ENCODE measurements at regions not wholly inside any gene's neighbourhood (a gene's known extent, or its start where the extent isn't known, plus 50 kb on each side); places are given as distances from the start of the nearest gene placed in this dataset.
A peak's percentile ranks its signal among the peaks of the same experiment; 100 is the strongest.

GRCh38 chr10:94186722-94187121, 176.0 kb downstream of the NOC3L start:
- DNase-seq = no peak

GRCh38 chr10:94192333-94192732, 170.4 kb downstream of the NOC3L start:
- TF ChIP-seq, protein P1, sequence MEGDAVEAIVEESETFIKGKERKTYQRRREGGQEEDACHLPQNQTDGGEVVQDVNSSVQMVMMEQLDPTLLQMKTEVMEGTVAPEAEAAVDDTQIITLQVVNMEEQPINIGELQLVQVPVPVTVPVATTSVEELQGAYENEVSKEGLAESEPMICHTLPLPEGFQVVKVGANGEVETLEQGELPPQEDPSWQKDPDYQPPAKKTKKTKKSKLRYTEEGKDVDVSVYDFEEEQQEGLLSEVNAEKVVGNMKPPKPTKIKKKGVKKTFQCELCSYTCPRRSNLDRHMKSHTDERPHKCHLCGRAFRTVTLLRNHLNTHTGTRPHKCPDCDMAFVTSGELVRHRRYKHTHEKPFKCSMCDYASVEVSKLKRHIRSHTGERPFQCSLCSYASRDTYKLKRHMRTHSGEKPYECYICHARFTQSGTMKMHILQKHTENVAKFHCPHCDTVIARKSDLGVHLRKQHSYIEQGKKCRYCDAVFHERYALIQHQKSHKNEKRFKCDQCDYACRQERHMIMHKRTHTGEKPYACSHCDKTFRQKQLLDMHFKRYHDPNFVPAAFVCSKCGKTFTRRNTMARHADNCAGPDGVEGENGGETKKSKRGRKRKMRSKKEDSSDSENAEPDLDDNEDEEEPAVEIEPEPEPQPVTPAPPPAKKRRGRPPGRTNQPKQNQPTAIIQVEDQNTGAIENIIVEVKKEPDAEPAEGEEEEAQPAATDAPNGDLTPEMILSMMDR (IDR thresholded peaks at IDR 0.05) = no peak
- TF ChIP-seq POLR2AphosphoS5 (IDR thresholded peaks at IDR 0.05) (no peak), POLR2A (IDR thresholded peaks at IDR 0.05) (no peak), EP300 (IDR thresholded peaks at IDR 0.05) (no peak)
- Histone ChIP-seq H3K4me1 (no peaks in the 10 kb centered on the region), H3K36me3 (no peaks in the 10 kb centered on the region), H3K27ac (no peak overlapping the region), H3K27me3 (no peaks in the 10 kb centered on the region), H3K4me3 (no peak overlapping the region), H3K9me3 (no peaks in the 10 kb centered on the region)
- DNase-seq (no peak), ATAC-seq (ENCODE audit: low FRiP score in 2 of 2) (no peak)
- WGBS, 2 donors = 83 to 86% methylated on average over 3 of the region's 3 CpGs

More at GRCh38 chr10:94186722-94187121, 176.0 kb downstream of the NOC3L start:
- H3K36me3 ChIP-seq = no peaks in the 10 kb centered on the region
- H3K27ac ChIP-seq = no peak overlapping the region
- no peak for ATAC-seq (ENCODE audit: low FRiP score in 2 of 2)
- H3K27me3 ChIP-seq = no peaks in the 10 kb centered on the region
- no peak for TF ChIP-seq EP300 (IDR thresholded peaks at IDR 0.05)
- TF ChIP-seq, protein P1 (IDR thresholded peaks at IDR 0.05) = no peak
- TF ChIP-seq POLR2A (IDR thresholded peaks at IDR 0.05) = no peak
- TF ChIP-seq POLR2AphosphoS5 (IDR thresholded peaks at IDR 0.05) = no peak
- H3K4me1 ChIP-seq = no peaks in the 10 kb centered on the region
- no peaks in the 10 kb centered on the region for H3K9me3 ChIP-seq
- WGBS, 2 donors = 79 to 81% methylated on average over 2 of the region's 2 CpGs
- H3K4me3 ChIP-seq = no peak overlapping the region

- 75 to 86% methylated on average over 1 of the region's 1 CpG for WGBS, 2 donors
- H3K4me3 ChIP-seq = no peak overlapping the region
- DNase-seq = no peak
- H3K4me1 ChIP-seq = no peaks in the 10 kb centered on the region
- no peak overlapping the region for H3K27ac ChIP-seq
- no peaks in the 10 kb centered on the region for H3K27me3 ChIP-seq
- TF ChIP-seq, protein P1 (IDR thresholded peaks at IDR 0.05) = no peak
- TF ChIP-seq EP300 (IDR thresholded peaks at IDR 0.05) = no peak
- no peak for TF ChIP-seq POLR2AphosphoS5 (IDR thresholded peaks at IDR 0.05)
- TF ChIP-seq POLR2A (IDR thresholded peaks at IDR 0.05) = no peak
- H3K36me3 ChIP-seq = no peaks in the 10 kb centered on the region
- H3K9me3 ChIP-seq = no peaks in the 10 kb centered on the region
- ATAC-seq (ENCODE audit: low FRiP score in 2 of 2) = no peak
Measured at GRCh38 chr10:94192974-94193373, 169.8 kb downstream of the NOC3L start.

DNA sequence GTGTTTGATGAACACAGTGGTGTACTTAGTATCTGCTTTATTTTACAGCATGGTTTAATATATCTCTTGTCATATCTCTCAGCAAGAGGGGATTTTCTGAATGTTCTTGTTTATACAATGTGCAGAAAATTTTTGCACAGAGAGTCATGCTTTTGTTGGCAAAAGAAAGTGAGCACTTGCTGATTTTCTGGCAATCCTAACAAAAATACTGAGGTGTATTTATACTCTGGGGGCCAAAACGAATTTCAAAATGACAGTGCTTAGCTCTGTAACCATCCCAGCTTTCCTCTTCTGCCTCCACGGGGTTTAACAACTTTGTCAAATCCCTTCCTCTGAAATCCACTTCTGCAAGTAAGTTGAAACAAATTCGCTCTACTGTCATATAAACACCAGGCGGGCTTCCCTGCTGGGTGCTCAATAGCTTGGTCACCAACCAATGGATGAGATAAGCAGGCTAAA, 169.2 kb downstream of the NOC3L start:
- TF ChIP-seq POLR2AphosphoS5 (IDR thresholded peaks at IDR 0.05) (no peak), POLR2A (IDR thresholded peaks at IDR 0.05) (no peak), EP300 (IDR thresholded peaks at IDR 0.05) (no peak)
- TF ChIP-seq, protein P1 (IDR thresholded peaks at IDR 0.05) = no peak
- DNase-seq = no peak
- ATAC-seq (ENCODE audit: low FRiP score in 2 of 2) = peak in 1 of 2 donors; percentile 23
- Histone ChIP-seq H3K36me3 (no peaks in the 10 kb centered on the region), H3K9me3 (no peaks in the 10 kb centered on the region), H3K4me3 (no peak overlapping the region), H3K4me1 (no peaks in the 10 kb centered on the region), H3K27ac (no peak overlapping the region), H3K27me3 (no peaks in the 10 kb centered on the region)
- WGBS, 2 donors = 37 to 41% methylated on average over 4 of the region's 4 CpGs

DNA sequence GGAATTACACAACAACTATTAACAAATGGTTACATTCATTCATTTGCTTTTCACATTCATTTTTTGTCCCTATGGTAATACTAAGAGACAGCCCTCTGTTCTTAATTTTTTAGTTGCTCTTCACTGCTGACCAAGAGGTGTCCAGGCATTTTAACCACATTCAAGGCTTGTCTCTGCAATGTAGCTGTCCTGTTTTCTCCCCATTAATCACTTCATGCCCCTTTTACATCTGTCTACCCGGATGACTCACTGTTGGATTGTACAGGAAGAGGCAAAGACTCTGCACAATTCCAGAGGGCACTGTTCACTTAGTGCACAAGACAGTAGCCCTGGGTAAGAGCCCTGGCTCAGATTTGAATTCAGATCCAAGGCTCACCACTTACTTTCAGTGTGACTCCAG, 168.5 kb downstream of the NOC3L start:
- 38 to 67% methylated on average over 1 of the region's 1 CpG for WGBS, 2 donors
- no peak for TF ChIP-seq POLR2A (IDR thresholded peaks at IDR 0.05)
- no peak for TF ChIP-seq EP300 (IDR thresholded peaks at IDR 0.05)
- TF ChIP-seq, protein P1 (IDR thresholded peaks at IDR 0.05) = no peak
- TF ChIP-seq POLR2AphosphoS5 (IDR thresholded peaks at IDR 0.05) = no peak

More for the DNA sequence above, 168.5 kb downstream of the NOC3L start:
- ATAC-seq (ENCODE audit: low FRiP score in 2 of 2) = no peak
- no peaks in the 10 kb centered on the region for H3K36me3 ChIP-seq
- no peaks in the 10 kb centered on the region for H3K4me1 ChIP-seq
- H3K4me3 ChIP-seq = no peak overlapping the region
- DNase-seq = no peak
- no peaks in the 10 kb centered on the region for H3K27me3 ChIP-seq
- no peaks in the 10 kb centered on the region for H3K9me3 ChIP-seq
- no peak overlapping the region for H3K27ac ChIP-seq
